Activated naive CD4-positive, alpha-beta T cell treated with anti-CD3 and anti-CD28 coated beads, Interleukin-2, amount 10 ng/mL, durations not matched to agents 7 days and 5 days (primary cell): ENCODE measurements at regions not wholly inside any gene's neighbourhood (a gene's known extent, or its start where the extent isn't known, plus 50 kb on each side); places are given as distances from the start of the nearest gene placed in this dataset.

Experiments used
- CTCF ChIA-PET: fragments of 350-600 bp; sonication (Branson Sonifier 250); formaldehyde crosslinking; loops from one replicate; lab custom pipeline; 2021; ENCODE audit warnings: antibody characterized with exemption; lab: Charles Lee
- DNase-seq: peaks from one replicate; pipeline ENCODE4 v3.0.0-alpha.2; 2020
- H3K27ac Mint-ChIP-seq: one replicate; pipeline ENCODE4 v1.8.0; 2021; ENCODE audit warnings: mild to moderate bottlenecking, moderate library complexity, mixed read lengths
- H3K27me3 Mint-ChIP-seq: one replicate; pipeline ENCODE4 v1.8.0; 2021; ENCODE audit warnings: mild to moderate bottlenecking, mixed read lengths
- H3K36me3 Mint-ChIP-seq: one replicate; pipeline ENCODE4 v1.8.0; 2021; ENCODE audit warnings: mixed read lengths
- H3K4me1 Mint-ChIP-seq: one replicate; pipeline ENCODE4 v1.8.0; 2021; ENCODE audit warnings: mixed read lengths
- H3K4me3 Mint-ChIP-seq: one replicate; pipeline ENCODE4 v1.8.0; 2021; ENCODE audit warnings: mild to moderate bottlenecking, moderate library complexity, mixed read lengths
- H3K9me3 Mint-ChIP-seq: one replicate; pipeline ENCODE4 v1.8.0; 2021; ENCODE audit warnings: mixed read lengths

- CTCF ChIA-PET = interaction anchor here (0.7 to 1.0 kb wide), 2 partner anchors 18 to 254 kb away, joined by 3 read pairs; no protein-coding TSS in a partner anchor
- no peak overlapping the region for H3K27ac Mint-ChIP-seq
- no peak for DNase-seq
- no peaks in the 10 kb centered on the region for H3K9me3 Mint-ChIP-seq
- H3K4me3 Mint-ChIP-seq = no peak overlapping the region
- H3K4me1 Mint-ChIP-seq = no peaks in the 10 kb centered on the region
- H3K27me3 Mint-ChIP-seq = no peaks in the 10 kb centered on the region
- H3K36me3 Mint-ChIP-seq = no peaks in the 10 kb centered on the region
Observed at GRCh38 chr2:71800106-71800809, 346.9 kb downstream of the DYSF start.

GRCh38 chr2:71799013-71799575, 345.7 kb downstream of the DYSF start:
- CTCF ChIA-PET = interaction anchor here (0.7 to 2.7 kb wide), 3 partner anchors 16 to 253 kb away, joined by 3 to 20 read pairs (median 8); no protein-coding TSS in a partner anchor

GRCh38 chr2:71798266-71799012, 345.1 kb downstream of the DYSF start:
- Mint-ChIP-seq H3K4me1 (no peaks in the 10 kb centered on the region), H3K36me3 (no peaks in the 10 kb centered on the region), H3K9me3 (no peaks in the 10 kb centered on the region), H3K4me3 (no peak overlapping the region), H3K27me3 (no peaks in the 10 kb centered on the region), H3K27ac (no peak overlapping the region)
- CTCF ChIA-PET = interaction anchor here (2.2 to 2.7 kb wide), 3 partner anchors 246 to 252 kb away, joined by 8 to 20 read pairs (median 9); no protein-coding TSS in a partner anchor
- DNase-seq = peak; percentile 38

More at GRCh38 chr2:71799013-71799575, 345.7 kb downstream of the DYSF start:
- H3K9me3 Mint-ChIP-seq = no peaks in the 10 kb centered on the region
- H3K36me3 Mint-ChIP-seq = no peaks in the 10 kb centered on the region
- no peaks in the 10 kb centered on the region for H3K27me3 Mint-ChIP-seq
- H3K27ac Mint-ChIP-seq = no peak overlapping the region
- H3K4me1 Mint-ChIP-seq = no peaks in the 10 kb centered on the region
- no peak overlapping the region for H3K4me3 Mint-ChIP-seq
- DNase-seq = no peak

GRCh38 chr2:71797035-71797810, 343.9 kb downstream of the DYSF start:
- CTCF ChIA-PET = interaction anchor here (2.5 to 2.7 kb wide), 2 partner anchors 248 to 251 kb away, joined by 9 to 20 read pairs; no protein-coding TSS in a partner anchor
- Mint-ChIP-seq H3K4me1 (no peaks in the 10 kb centered on the region), H3K4me3 (no peak overlapping the region), H3K27me3 (no peaks in the 10 kb centered on the region), H3K9me3 (no peaks in the 10 kb centered on the region), H3K36me3 (no peaks in the 10 kb centered on the region), H3K27ac (no peak overlapping the region)
- no peak for DNase-seq

GRCh38 chr2:71796174-71796593, 342.8 kb downstream of the DYSF start:
- H3K4me1 Mint-ChIP-seq = no peaks in the 10 kb centered on the region
- H3K9me3 Mint-ChIP-seq = no peaks in the 10 kb centered on the region
- no peaks in the 10 kb centered on the region for H3K27me3 Mint-ChIP-seq
- no peaks in the 10 kb centered on the region for H3K36me3 Mint-ChIP-seq
- CTCF ChIA-PET = interaction anchor here (2.5 to 2.7 kb wide), 2 partner anchors 247 to 250 kb away, joined by 9 to 20 read pairs; no protein-coding TSS in a partner anchor
- H3K4me3 Mint-ChIP-seq = no peak overlapping the region
- no peak overlapping the region for H3K27ac Mint-ChIP-seq
- DNase-seq = no peak

- Mint-ChIP-seq H3K9me3 (no peaks in the 10 kb centered on the region), H3K4me1 (no peaks in the 10 kb centered on the region), H3K36me3 (no peaks in the 10 kb centered on the region), H3K27ac (no peak overlapping the region), H3K4me3 (no peak overlapping the region), H3K27me3 (no peaks in the 10 kb centered on the region)
- no peak for DNase-seq
- CTCF ChIA-PET = no interaction called here
Observed at GRCh38 chr2:71795486-71795885, 342.1 kb downstream of the DYSF start.

GRCh38 chr2:71794611-71795010, 341.2 kb downstream of the DYSF start:
- H3K4me1 Mint-ChIP-seq = no peaks in the 10 kb centered on the region
- DNase-seq = no peak
- H3K4me3 Mint-ChIP-seq = no peak overlapping the region
- CTCF ChIA-PET = interaction anchor here (1.6 kb wide), 1 partner anchor 10 kb away, joined by 4 read pairs; no protein-coding TSS in a partner anchor
- H3K27ac Mint-ChIP-seq = no peak overlapping the region
- H3K36me3 Mint-ChIP-seq = no peaks in the 10 kb centered on the region
- H3K9me3 Mint-ChIP-seq = no peaks in the 10 kb centered on the region
- H3K27me3 Mint-ChIP-seq = no peaks in the 10 kb centered on the region

- DNase-seq = no peak
- Mint-ChIP-seq H3K4me3 (no peak overlapping the region), H3K36me3 (no peaks in the 10 kb centered on the region), H3K9me3 (no peaks in the 10 kb centered on the region), H3K4me1 (no peaks in the 10 kb centered on the region), H3K27me3 (no peaks in the 10 kb centered on the region), H3K27ac (no peak overlapping the region)
- CTCF ChIA-PET = interaction anchor here (1.6 kb wide), 1 partner anchor 9 kb away, joined by 4 read pairs; no protein-coding TSS in a partner anchor
Observed at GRCh38 chr2:71793926-71794325, 340.6 kb downstream of the DYSF start.

- no peak overlapping the region for H3K27ac Mint-ChIP-seq
- H3K9me3 Mint-ChIP-seq = no peaks in the 10 kb centered on the region
- no peaks in the 10 kb centered on the region for H3K27me3 Mint-ChIP-seq
- CTCF ChIA-PET = interaction anchor here (1.6 kb wide), 1 partner anchor 8 kb away, joined by 4 read pairs; no protein-coding TSS in a partner anchor
- no peak for DNase-seq
- no peaks in the 10 kb centered on the region for H3K4me1 Mint-ChIP-seq
- H3K36me3 Mint-ChIP-seq = no peaks in the 10 kb centered on the region
- H3K4me3 Mint-ChIP-seq = no peak overlapping the region
Observed at GRCh38 chr2:71792926-71793761, 339.8 kb downstream of the DYSF start.

- no peaks in the 10 kb centered on the region for H3K27me3 Mint-ChIP-seq
- no peaks in the 10 kb centered on the region for H3K9me3 Mint-ChIP-seq
- no peak for DNase-seq
- no peak overlapping the region for H3K4me3 Mint-ChIP-seq
- no peaks in the 10 kb centered on the region for H3K36me3 Mint-ChIP-seq
- H3K4me1 Mint-ChIP-seq = no peaks in the 10 kb centered on the region
- no peak overlapping the region for H3K27ac Mint-ChIP-seq
- CTCF ChIA-PET = no interaction called here
Observed at GRCh38 chr2:71791501-71792135, 338.3 kb downstream of the DYSF start.

GRCh38 chr2:71791061-71791450, 337.7 kb downstream of the DYSF start:
- no peak overlapping the region for H3K27ac Mint-ChIP-seq

GRCh38 chr2:71790226-71791060, 337.1 kb downstream of the DYSF start:
- Mint-ChIP-seq H3K4me3 (no peak overlapping the region), H3K9me3 (no peaks in the 10 kb centered on the region), H3K27ac (no peak overlapping the region), H3K36me3 (no peaks in the 10 kb centered on the region), H3K4me1 (no peaks in the 10 kb centered on the region), H3K27me3 (no peaks in the 10 kb centered on the region)
- CTCF ChIA-PET = interaction anchor here (1.0 kb wide), 1 partner anchor 84 kb away, joined by 3 read pairs; no protein-coding TSS in a partner anchor
- no peak for DNase-seq

More at GRCh38 chr2:71791061-71791450, 337.7 kb downstream of the DYSF start:
- Mint-ChIP-seq H3K27me3 (no peaks in the 10 kb centered on the region), H3K9me3 (no peaks in the 10 kb centered on the region), H3K4me3 (no peak overlapping the region), H3K36me3 (no peaks in the 10 kb centered on the region), H3K4me1 (no peaks in the 10 kb centered on the region)
- DNase-seq = no peak
- CTCF ChIA-PET = no interaction called here
